GM18499 (cell line): ENCODE measurements at regions not wholly inside any gene's neighbourhood (a gene's known extent, or its start where the extent isn't known, plus 50 kb on each side); places are given as distances from the start of the nearest gene placed in this dataset.
"Not testable (repeated sequence)": the region's sequence is repeated elsewhere in the genome, so short reads cannot be mapped to it uniquely, and the experiment has no call there.

ENCODE experiments used
- ATAC-seq: cut with Tn5 transposase; IDR thresholded peaks from one replicate; pipeline ENCODE4 v1.9.1; 2021; ENCODE audit warnings: moderate number of reproducible peaks; ENCODE audit not compliant: insufficient read depth, unreplicated experiment

GRCh38 chr6:62819640-62820039 is 391.6 kb upstream of the FKBP1C start:
- ATAC-seq = no peak

- no peak for ATAC-seq
Measured at GRCh38 chr6:62808565-62809293, 402.5 kb upstream of the FKBP1C start.

GRCh38 chr6:62805431-62805830 is 405.8 kb upstream of the FKBP1C start:
- ATAC-seq = no peak

- no peak for ATAC-seq
Measured at GRCh38 chr6:62803094-62803493, 408.2 kb upstream of the FKBP1C start.

- no peak for ATAC-seq
Measured at GRCh38 chr6:62797190-62797589, 414.1 kb upstream of the FKBP1C start.

GRCh38 chr6:62775427-62776022 is 435.7 kb upstream of the FKBP1C start:
- ATAC-seq = no peak

- not testable (repeated sequence) for ATAC-seq
Measured at GRCh38 chr6:62766174-62766573, 445.1 kb upstream of the FKBP1C start.

- no peak for ATAC-seq
Measured at GRCh38 chr6:62764841-62765240, 446.4 kb upstream of the FKBP1C start.

- ATAC-seq = no peak
Measured at GRCh38 chr6:62763125-62763912, 447.9 kb upstream of the FKBP1C start.

GRCh38 chr6:62746968-62747367 is 460.9 kb upstream of the KHDRBS2 start:
- ATAC-seq = no peak

GRCh38 chr6:62746161-62746560 is 460.1 kb upstream of the KHDRBS2 start:
- no peak for ATAC-seq

GRCh38 chr6:62740596-62740995 is 454.6 kb upstream of the KHDRBS2 start:
- ATAC-seq = no peak

- ATAC-seq = no peak
Measured at GRCh38 chr6:62740171-62740570, 454.1 kb upstream of the KHDRBS2 start.

- ATAC-seq = no peak
Measured at GRCh38 chr6:62737792-62738191, 451.8 kb upstream of the KHDRBS2 start.

GRCh38 chr6:62721408-62721807 is 435.4 kb upstream of the KHDRBS2 start:
- ATAC-seq = no peak

GRCh38 chr6:62716719-62717118 is 430.7 kb upstream of the KHDRBS2 start:
- no peak for ATAC-seq

- no peak for ATAC-seq
Measured at GRCh38 chr6:62714112-62714511, 428.1 kb upstream of the KHDRBS2 start.

GRCh38 chr6:62711750-62712149 is 425.7 kb upstream of the KHDRBS2 start:
- no peak for ATAC-seq

GRCh38 chr6:62707914-62708313 is 421.9 kb upstream of the KHDRBS2 start:
- no peak for ATAC-seq

GRCh38 chr6:62707156-62707555 is 421.1 kb upstream of the KHDRBS2 start:
- no peak for ATAC-seq

- ATAC-seq = no peak
Measured at GRCh38 chr6:62683063-62683462, 397.0 kb upstream of the KHDRBS2 start.
